SHP77 treated with DMSO at 0.1 percent for 48 hours (cell line): ENCODE measurements at regions not wholly inside any gene's neighbourhood (a gene's known extent, or its start where the extent isn't known, plus 50 kb on each side); places are given as distances from the start of the nearest gene placed in this dataset.

Experiments
- DNase-seq: peaks from one replicate; lab custom pipeline; 2025; lab: John Stamatoyannopoulos, UW

- no peak for DNase-seq
Measured at GRCh38 chr18:45487581-45487980, 127.7 kb upstream of the SLC14A2 start.

DNA sequence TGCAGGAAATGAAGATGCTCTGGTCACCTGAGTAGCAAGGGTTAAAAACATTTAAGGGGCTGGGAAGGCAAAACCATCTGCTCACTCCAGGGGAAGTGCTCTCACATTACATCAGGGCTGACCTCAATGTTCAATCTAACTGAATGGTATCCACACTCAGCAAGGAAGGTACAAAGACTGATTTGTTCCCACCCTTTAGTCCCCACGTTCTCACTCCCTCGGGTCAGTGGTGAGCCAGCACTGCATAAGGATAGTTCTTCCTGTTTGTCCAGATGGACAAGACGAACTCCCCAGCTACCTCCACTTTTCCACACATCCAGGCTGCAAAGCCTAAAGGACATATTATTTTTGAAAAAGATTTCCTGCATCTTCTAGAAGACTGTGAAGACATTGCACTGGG, 126.6 kb upstream of the SLC14A2 start:
- no peak for DNase-seq

- DNase-seq, result no peak
Measured at GRCh38 chr18:45493830-45494229, 121.4 kb upstream of the SLC14A2 start.

DNA sequence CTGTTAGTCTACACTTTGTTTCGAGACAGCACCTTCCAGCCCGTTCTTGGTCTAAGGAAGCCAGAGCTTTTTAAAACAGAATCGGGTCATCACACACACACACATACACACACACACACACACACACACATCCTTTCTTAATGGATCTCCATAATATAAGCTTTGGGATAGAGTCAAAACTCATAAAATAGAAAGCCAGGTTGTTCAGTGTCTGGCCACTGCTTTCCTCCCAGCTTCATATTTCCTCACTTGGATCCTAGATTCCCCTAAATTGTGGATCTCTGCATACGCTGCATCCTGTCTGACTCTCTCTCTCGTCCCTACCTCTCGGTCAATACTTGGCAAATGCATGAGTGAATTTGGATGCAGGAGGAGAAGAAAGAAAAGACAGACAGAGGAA, 120.5 kb upstream of the SLC14A2 start:
- DNase-seq, result no peak

GRCh38 chr18:45496741-45497140, 118.5 kb upstream of the SLC14A2 start:
- DNase-seq, result no peak

GRCh38 chr18:45497595-45498286, 117.5 kb upstream of the SLC14A2 start:
- no peak for DNase-seq

DNA sequence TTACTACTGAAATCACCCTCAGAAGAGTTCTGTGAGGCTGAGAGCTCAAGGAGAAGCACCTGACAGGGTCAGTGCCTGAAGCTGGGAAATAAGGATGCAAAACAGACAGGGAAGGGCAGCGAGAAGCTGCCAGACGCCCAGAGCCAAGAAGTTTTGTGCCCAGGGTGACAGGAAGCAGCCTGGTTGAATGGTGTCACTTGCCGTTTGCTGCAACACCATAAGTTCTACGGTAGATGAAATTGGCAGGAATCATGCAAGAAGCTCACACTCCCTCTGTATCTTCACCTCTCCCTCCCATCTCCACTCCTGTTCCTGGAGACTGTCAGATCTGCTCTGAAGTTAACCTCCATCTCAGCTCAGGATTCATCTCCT, 117.0 kb upstream of the SLC14A2 start:
- no peak for DNase-seq

- no peak for DNase-seq
Measured at GRCh38 chr18:45503990-45504389, 111.3 kb upstream of the SLC14A2 start.

GRCh38 chr18:45505497-45506206, 109.6 kb upstream of the SLC14A2 start:
- no peak for DNase-seq

DNA sequence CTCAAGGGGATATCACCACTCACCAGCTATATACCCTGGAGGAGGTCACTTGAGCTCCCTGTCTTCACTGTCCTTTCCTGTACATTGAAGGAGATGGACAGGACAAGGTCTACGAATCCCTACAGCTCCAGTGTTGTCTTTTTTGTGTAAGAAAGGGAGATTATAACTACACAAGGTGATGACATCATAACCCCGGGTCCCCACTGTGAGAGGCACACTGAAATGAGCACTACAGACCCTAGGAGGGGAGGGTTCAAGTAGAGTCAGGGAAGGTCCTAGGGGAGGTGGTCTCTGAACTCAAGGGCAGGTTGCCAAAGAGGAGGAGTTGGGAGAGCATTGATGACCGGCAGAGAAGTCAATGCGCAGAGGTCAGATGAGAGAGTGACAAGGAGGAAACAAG, 108.3 kb upstream of the SLC14A2 start:
- DNase-seq, result no peak

DNA sequence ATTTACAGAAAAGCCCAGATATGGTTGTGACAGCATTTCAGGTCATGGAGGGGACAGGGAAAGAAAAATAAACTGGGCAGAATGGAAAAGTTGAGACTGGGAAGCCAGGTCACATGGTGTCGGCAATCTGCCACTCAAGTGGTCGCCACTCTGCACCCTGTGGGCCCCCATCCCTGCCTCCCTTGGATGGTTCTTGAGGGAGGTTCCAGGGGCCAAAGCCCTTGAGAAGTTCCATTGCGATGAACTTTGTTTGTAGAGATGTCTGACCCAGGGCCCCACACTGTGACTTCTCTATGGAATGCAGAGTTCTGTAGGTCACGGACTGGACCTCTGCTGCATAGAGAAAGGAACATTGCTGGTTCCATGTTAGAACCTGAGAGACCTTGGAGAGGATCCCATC, 105.7 kb upstream of the SLC14A2 start:
- no peak for DNase-seq

DNA sequence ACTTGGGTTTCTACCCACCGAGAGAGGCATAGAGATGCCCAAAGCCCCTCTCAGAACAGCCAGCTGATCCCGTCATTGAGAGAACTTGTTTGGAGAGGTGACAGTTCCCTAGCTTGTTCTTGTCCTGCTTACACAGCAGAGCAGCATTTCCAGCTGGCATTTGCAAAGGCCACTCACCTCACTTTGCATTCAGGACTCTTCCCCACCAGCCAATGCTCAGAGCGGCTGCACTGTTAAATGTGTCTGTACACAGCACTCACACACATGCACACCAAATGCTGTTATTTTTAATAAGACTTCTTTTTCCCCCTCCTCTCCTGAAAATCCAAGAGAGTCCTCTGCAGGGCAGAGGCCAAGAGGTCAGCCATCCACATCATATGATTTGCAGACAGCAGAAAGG, 104.6 kb upstream of the SLC14A2 start:
- DNase-seq, result no peak

- DNase-seq, result no peak
Measured at GRCh38 chr18:45512363-45512953, 102.8 kb upstream of the SLC14A2 start.

DNA sequence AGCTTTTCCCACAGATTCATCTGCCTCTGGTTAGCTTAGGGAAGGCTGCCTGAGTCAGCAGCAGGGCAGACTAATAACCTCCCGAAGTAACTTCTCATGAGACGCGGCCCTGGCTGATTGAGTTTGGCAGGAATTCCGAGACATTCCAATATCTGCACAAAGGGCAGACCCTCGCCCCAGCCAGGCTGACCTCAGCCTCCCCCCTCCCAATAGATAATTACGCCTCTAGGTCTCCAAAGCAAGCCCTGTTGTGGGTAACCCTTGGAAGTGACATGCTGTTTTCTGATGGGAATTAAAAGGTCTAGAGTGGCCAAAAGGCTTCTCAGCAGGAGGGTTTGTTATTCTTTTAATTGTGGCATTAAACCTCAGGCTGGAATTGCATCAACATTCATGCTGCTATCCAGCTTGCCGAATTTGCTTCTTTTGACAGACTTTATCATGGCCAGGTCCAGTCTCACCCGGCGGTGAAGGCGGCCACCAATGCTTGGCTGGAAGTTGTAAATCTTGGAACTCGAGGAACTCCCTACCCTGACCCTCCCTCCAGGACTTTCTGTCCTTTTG, 98.0 kb upstream of the SLC14A2 start:
- DNase-seq, result no peak

- peak; percentile 8 for DNase-seq
Measured at GRCh38 chr18:45518311-45519155, 96.7 kb upstream of the SLC14A2 start.

DNA sequence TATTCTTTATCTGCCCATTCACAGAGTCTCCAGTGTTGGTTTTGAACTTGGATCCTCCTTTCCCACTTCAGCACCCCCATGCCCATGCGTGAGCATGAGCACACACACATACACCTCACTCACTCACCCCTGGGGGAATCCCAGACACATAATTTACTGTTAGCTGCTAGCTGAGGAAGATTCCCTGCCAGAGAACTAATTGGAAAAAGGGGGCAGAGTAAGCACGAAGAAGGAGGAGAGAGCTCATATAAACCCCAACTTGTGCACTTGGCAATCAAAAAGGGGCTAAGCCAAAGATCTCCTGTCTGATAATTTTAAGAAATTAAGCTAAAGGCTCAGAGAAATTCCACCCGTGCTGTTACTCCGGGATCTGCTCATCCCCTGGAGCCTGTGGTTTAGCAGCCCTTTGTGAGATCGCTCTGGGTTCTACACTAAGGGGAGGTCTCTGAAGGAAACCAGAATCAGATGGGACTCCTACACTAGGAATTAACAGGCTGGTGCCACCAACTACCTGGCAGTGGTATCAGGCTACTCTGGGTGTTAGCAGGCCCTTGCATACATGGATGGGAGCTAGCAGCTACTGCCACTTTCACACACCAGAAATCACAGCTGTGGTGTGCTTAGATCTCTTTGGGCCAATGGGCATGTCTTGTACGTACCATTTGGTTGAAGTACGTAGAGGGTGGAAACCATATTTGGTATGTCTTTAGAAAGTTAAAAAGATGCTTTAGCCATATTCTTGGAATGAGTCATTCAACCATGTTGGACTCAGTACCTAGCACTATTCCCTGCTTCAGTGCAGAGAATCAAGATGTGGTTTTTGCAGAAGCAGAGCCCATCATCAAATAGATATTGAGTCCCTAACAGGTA, 95.6 kb upstream of the SLC14A2 start:
- no peak for DNase-seq

DNA sequence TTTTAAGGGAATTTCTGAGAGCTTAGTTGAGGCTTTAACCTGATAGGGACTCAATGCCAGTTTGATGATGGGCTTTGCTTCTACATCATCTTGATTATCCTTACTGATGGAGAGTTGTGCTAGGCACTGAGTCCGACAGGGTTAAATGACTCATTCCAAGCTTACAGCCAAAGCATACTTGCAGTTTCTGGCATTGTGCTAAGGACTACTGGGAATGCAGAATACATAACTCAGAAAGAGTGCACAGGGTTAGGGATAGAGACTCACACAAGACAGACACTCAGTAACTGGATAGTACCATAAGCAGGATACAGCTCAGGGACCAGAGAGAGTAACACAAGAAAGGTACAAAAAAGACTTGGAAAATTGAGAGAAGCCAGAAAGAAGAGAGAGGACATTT, 94.1 kb upstream of the SLC14A2 start:
- DNase-seq, result no peak

DNA sequence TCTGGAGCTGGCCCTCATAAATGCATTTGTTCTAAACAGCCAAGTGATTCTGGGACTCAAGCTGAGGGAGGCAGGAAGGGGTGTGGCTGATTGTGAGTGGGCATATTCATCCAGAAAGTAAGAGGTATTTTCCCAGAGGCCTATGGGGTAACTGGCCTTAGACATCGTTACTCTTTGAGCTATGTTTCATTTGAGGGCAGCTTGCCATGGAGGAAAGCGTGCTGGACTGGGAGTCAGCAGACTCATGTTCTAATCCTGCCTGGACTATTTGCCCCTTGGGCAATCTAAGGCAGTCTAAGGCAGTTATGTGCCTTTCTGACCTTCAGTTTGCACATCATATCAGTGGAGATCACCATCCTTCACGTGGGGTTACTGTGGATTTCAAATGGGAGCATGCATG, 93.5 kb upstream of the SLC14A2 start:
- DNase-seq, result no peak

DNA sequence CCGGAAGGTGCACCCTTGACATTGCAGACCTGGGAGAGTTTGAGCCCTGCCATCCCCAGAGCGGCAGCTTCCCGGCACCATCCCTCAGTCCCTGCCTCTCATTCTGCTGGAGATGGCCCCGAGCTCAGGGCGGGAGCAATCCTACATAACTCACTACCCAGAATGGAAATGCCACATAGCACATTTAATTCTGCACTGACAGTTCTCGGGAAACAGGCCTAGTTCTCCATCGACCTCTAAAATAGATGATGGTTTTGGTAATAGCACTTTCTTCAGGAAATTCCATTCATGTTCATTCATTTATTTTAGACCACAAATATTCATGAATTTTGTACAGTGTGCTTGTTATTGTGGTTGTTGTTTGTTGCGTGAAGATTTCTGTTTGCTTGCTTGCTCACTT, 92.9 kb upstream of the SLC14A2 start:
- no peak for DNase-seq

- DNase-seq, result no peak
Measured at GRCh38 chr18:45525301-45525700, 90.0 kb upstream of the SLC14A2 start.

DNA sequence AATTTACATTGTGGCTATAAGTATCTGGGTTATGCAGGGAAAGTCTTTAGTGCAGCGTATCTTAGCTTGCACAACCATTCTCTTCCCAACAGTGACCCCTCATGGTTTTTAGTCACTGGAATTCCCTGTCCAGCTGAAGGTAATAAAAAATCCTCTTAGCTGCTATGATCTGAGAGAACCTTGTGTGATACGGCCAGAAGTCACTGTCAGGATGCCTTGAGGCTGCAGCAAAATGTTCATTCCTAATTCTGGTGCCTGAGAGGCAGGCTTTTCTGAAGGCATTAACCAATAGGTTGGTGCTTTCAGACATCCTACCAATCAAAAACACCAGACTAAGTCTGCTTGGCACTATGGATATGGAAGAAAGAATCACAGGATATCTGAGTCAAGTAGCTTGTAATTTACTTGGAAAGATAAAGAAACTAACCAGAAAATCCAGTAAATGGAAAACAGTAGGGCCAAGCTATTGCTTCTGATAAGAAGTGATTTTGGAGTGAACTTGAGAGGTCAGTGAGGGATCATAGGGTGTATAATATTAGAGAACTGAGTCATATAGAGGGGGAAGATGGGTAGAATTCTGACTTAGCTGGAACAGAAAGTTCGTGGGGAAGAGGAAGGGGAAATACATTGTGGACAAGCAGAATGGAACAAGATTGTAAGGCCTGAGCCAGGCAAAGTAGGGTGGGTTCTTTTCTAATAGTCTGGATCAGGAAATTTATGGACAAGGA, 89.0 kb upstream of the SLC14A2 start:
- no peak for DNase-seq
